ENCODE measurements at regions not wholly inside any gene's neighbourhood (a gene's known extent, or its start where the extent isn't known, plus 50 kb on each side); places are given as distances from the start of the nearest gene placed in this dataset.

GRCh38 chr6:23329086-23329485, 759.7 kb downstream of the HDGFL1 start:
- TF ChIP-seq CTCF (conservative IDR thresholded peaks at IDR 0.05) = no peak
- no peak for TF ChIP-seq ZFX (IDR thresholded peaks at IDR 0.05)
